ENCODE measurements at regions not wholly inside any gene's neighbourhood (a gene's known extent, or its start where the extent isn't known, plus 50 kb on each side); places are given as distances from the start of the nearest gene placed in this dataset.

DNA sequence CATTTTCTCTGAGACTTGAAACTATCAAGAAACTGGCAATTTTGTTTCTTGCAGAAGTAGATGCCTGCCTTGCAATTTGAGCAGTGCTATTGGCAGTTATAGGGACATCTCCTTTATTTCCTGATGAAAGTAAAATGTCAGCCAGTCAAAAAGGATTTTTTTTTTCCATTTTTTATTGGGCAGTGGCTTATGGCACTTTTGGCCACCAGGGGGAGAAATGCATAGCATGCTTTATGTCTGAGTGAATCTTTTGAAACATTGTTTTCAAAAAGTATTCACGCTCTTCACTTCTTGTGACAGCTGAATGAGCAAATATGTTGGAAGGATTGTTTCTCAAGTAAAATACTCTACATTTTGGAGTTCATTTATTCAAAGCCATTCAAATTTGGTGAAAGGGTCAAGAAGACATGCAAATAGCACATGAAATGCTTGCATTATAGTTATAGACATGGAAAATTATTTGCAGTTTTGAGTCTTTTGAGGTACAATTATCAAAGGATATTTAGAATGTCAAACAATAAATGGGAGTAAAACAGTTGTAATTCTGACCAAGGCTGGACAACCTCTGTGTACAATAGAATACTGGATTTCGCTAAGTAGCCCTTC lies 491.0 kb downstream of the CDH2 start:
- DNase-seq (peak; percentile 46 to 77 (median 75)), ATAC-seq (ENCODE audit: insufficient read depth, low FRiP score) (no peak)
- H3K4me1 ChIP-seq (ENCODE audit: control insufficient read depth in 5 of 5, insufficient read depth in 5 of 5, low read length in 5 of 5) = peaks cover 0 to 9% (median 0%) of the 10 kb centered on the region in 5 donors
- H3K9ac ChIP-seq (ENCODE audit: insufficient read depth in 1 of 2, low read length in 2 of 2) = no peak overlapping the region
- H3K9me3 ChIP-seq (ENCODE audit: control insufficient read depth in 4 of 4, insufficient read depth in 3 of 4, low read length in 3 of 4) = peaks cover 0 to 4% (median 0%) of the 10 kb centered on the region in 4 donors
- no peaks in the 10 kb centered on the region for H3K36me3 ChIP-seq (ENCODE audit: control insufficient read depth in 4 of 4, insufficient read depth in 4 of 4, low read length in 4 of 4)
- TF ChIP-seq, protein P1, sequence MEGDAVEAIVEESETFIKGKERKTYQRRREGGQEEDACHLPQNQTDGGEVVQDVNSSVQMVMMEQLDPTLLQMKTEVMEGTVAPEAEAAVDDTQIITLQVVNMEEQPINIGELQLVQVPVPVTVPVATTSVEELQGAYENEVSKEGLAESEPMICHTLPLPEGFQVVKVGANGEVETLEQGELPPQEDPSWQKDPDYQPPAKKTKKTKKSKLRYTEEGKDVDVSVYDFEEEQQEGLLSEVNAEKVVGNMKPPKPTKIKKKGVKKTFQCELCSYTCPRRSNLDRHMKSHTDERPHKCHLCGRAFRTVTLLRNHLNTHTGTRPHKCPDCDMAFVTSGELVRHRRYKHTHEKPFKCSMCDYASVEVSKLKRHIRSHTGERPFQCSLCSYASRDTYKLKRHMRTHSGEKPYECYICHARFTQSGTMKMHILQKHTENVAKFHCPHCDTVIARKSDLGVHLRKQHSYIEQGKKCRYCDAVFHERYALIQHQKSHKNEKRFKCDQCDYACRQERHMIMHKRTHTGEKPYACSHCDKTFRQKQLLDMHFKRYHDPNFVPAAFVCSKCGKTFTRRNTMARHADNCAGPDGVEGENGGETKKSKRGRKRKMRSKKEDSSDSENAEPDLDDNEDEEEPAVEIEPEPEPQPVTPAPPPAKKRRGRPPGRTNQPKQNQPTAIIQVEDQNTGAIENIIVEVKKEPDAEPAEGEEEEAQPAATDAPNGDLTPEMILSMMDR (IDR thresholded peaks at IDR 0.05; ENCODE audit: control extremely low read depth, extremely low read depth) = no peak
- H3K4me3 ChIP-seq = no peak overlapping the region
- H3K27ac ChIP-seq (ENCODE audit: low read depth in 1 of 2, low read length in 1 of 2) = no peak overlapping the region
- no peaks in the 10 kb centered on the region for H3K27me3 ChIP-seq (ENCODE audit: control insufficient read depth in 3 of 3, insufficient read depth in 3 of 3, low read length in 2 of 3)
- 70 to 73% methylated on average over 2 of the region's 2 CpGs for WGBS, 2 donors

DNA sequence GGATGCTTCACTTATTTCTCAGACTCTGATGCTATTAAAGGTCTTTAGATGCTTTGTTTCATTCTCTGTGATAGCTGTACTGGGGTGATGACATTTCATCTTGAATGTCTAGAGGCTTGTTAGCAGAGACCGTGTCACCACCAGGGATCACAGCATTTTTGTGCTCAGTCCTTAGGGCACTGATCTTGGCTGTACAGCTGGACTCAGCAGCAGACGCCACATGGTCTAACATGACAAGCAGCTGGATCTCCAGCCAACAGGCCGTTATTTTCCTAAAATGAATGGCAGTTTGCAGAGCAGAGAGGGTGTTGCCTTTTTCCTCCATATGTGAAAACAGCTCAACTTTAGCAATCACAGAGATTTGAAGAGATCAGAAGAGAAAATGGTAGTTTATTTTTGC lies 491.8 kb downstream of the CDH2 start:
- H3K27me3 ChIP-seq (ENCODE audit: control insufficient read depth in 3 of 3, insufficient read depth in 3 of 3, low read length in 2 of 3) = no peaks in the 10 kb centered on the region
- DNase-seq = peak in 2 of 3 donors; percentile 61 to 64
- no peak for ATAC-seq (ENCODE audit: insufficient read depth, low FRiP score)
- no peak overlapping the region for H3K4me3 ChIP-seq
- no peaks in the 10 kb centered on the region for H3K36me3 ChIP-seq (ENCODE audit: control insufficient read depth in 4 of 4, insufficient read depth in 4 of 4, low read length in 4 of 4)
- WGBS, 2 donors = 58 to 75% methylated on average over 3 of the region's 3 CpGs
- peaks cover 0 to 9% (median 0%) of the 10 kb centered on the region in 5 donors for H3K4me1 ChIP-seq (ENCODE audit: control insufficient read depth in 5 of 5, insufficient read depth in 5 of 5, low read length in 5 of 5)
- TF ChIP-seq, protein P1 (IDR thresholded peaks at IDR 0.05; ENCODE audit: control extremely low read depth, extremely low read depth) = no peak
- H3K9ac ChIP-seq (ENCODE audit: insufficient read depth in 1 of 2, low read length in 2 of 2) = no peak overlapping the region
- no peak overlapping the region for H3K27ac ChIP-seq (ENCODE audit: low read depth in 1 of 2, low read length in 1 of 2)
- peaks cover 0 to 4% (median 0%) of the 10 kb centered on the region in 4 donors for H3K9me3 ChIP-seq (ENCODE audit: control insufficient read depth in 4 of 4, insufficient read depth in 3 of 4, low read length in 3 of 4)

DNA sequence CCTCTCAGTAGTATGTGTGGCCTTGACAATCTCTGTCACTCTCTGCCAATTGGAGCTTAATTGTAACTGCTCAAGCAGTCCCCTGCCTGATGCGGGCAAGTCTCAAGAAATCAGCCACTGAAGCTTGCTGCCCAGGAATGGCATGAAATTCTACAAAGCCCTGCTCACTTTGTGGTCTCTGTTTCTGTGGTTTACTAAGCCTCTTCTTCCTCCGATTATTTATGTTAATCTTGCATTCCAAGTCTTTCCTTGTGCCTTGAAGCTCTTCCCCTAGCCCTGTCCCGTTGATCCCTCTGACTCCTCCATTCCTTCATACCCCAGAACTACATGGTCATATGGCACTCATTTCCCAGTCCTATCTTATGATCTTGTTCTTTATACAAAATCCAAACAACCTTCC lies 489.3 kb upstream of the CHST9 start:
- no peaks in the 10 kb centered on the region for H3K27me3 ChIP-seq (ENCODE audit: control insufficient read depth in 3 of 3, insufficient read depth in 3 of 3, low read length in 2 of 3)
- peaks cover 0 to 3% (median 0%) of the 10 kb centered on the region in 4 donors for H3K9me3 ChIP-seq (ENCODE audit: control insufficient read depth in 4 of 4, insufficient read depth in 3 of 4, low read length in 3 of 4)
- H3K9ac ChIP-seq (ENCODE audit: insufficient read depth in 1 of 2, low read length in 2 of 2) = no peak overlapping the region
- TF ChIP-seq, protein P1 (IDR thresholded peaks at IDR 0.05; ENCODE audit: control extremely low read depth, extremely low read depth) = no peak
- DNase-seq (no peak), ATAC-seq (ENCODE audit: insufficient read depth, low FRiP score) (no peak)
- WGBS, 2 donors = 85 to 86% methylated on average over 3 of the region's 3 CpGs
- H3K27ac ChIP-seq (ENCODE audit: low read depth in 1 of 2, low read length in 1 of 2) = no peak overlapping the region
- no peaks in the 10 kb centered on the region for H3K4me1 ChIP-seq (ENCODE audit: control insufficient read depth in 5 of 5, insufficient read depth in 5 of 5, low read length in 5 of 5)
- H3K4me3 ChIP-seq = no peak overlapping the region
- H3K36me3 ChIP-seq (ENCODE audit: control insufficient read depth in 4 of 4, insufficient read depth in 4 of 4, low read length in 4 of 4) = no peaks in the 10 kb centered on the region

DNA sequence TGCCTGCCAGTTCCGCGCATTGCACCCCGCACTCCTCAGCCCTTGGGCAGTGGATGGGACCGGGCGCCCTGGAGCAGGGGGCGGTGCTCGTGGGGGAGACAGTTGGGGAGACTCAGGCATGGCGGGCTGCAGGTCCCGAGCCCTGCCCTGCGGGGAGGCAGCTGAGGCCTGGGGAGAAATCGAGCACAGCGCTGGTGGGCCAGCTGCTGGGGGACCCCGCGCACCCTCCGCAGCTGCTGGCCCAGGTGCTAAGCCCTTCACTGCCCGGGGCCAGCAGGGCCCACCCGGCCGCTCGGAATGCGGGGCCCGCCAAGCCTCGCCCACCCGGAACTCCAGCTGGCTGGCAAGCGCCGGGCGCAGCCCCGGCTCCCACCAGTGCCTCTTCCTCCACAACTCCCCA lies 488.8 kb upstream of the CHST9 start:
- Histone ChIP-seq H3K4me3 (no peak overlapping the region), H3K27me3 (ENCODE audit: control insufficient read depth in 3 of 3, insufficient read depth in 3 of 3, low read length in 2 of 3) (no peaks in the 10 kb centered on the region), H3K9ac (ENCODE audit: insufficient read depth in 1 of 2, low read length in 2 of 2) (no peak overlapping the region), H3K27ac (ENCODE audit: low read depth in 1 of 2, low read length in 1 of 2) (no peak overlapping the region), H3K36me3 (ENCODE audit: control insufficient read depth in 4 of 4, insufficient read depth in 4 of 4, low read length in 4 of 4) (no peaks in the 10 kb centered on the region), H3K4me1 (ENCODE audit: control insufficient read depth in 5 of 5, insufficient read depth in 5 of 5, low read length in 5 of 5) (no peaks in the 10 kb centered on the region), H3K9me3 (ENCODE audit: control insufficient read depth in 4 of 4, insufficient read depth in 3 of 4, low read length in 3 of 4) (peaks cover 0 to 3% (median 0%) of the 10 kb centered on the region in 4 donors)
- WGBS, 2 donors = 94 to 97% methylated on average over 16 to 27 of the region's 27 CpGs
- ATAC-seq (ENCODE audit: insufficient read depth, low FRiP score) (no peak), DNase-seq (no peak)
- TF ChIP-seq, protein P1 (IDR thresholded peaks at IDR 0.05; ENCODE audit: control extremely low read depth, extremely low read depth) = no peak

Data from lung (tissue), 11 donors.